HG03280 (cell line): ENCODE measurements at regions not wholly inside any gene's neighbourhood (a gene's known extent, or its start where the extent isn't known, plus 50 kb on each side); places are given as distances from the start of the nearest gene placed in this dataset.
A peak's percentile ranks its signal among the peaks of the same experiment; 100 is the strongest.
"Not testable (repeated sequence)": the region's sequence is repeated elsewhere in the genome, so short reads cannot be mapped to it uniquely, and the experiment has no call there.

ENCODE experiments used
- ATAC-seq: cut with Tn5 transposase; IDR thresholded peaks from one replicate; pipeline ENCODE4 v1.9.1; 2021; ENCODE audit warnings: mild to moderate bottlenecking, moderate library complexity; ENCODE audit not compliant: unreplicated experiment

- peak; percentile 86 for ATAC-seq
Measured at GRCh38 chr17:47066841-47067682, 88.0 kb upstream of the RPRML start.

GRCh38 chr17:47066095-47066494, 87.0 kb upstream of the RPRML start:
- ATAC-seq, result no peak

GRCh38 chr17:47064684-47065083, 85.6 kb upstream of the RPRML start:
- no peak for ATAC-seq

- ATAC-seq, result no peak
Measured at GRCh38 chr17:47063475-47063874, 84.4 kb upstream of the RPRML start.

- not testable (repeated sequence) for ATAC-seq
Measured at GRCh38 chr17:47062851-47063250, 83.8 kb upstream of the RPRML start.

- not testable (repeated sequence) for ATAC-seq
Measured at GRCh38 chr17:47060005-47060404, 81.0 kb upstream of the RPRML start.

GRCh38 chr17:47057830-47058229, 78.8 kb upstream of the RPRML start:
- ATAC-seq, result no peak

GRCh38 chr17:47057279-47057678, 78.2 kb upstream of the RPRML start:
- not testable (repeated sequence) for ATAC-seq

GRCh38 chr17:47056687-47057086, 77.6 kb upstream of the RPRML start:
- ATAC-seq, result not testable (repeated sequence)
